Testis (tissue), 2 donors: ENCODE measurements at regions not wholly inside any gene's neighbourhood (a gene's known extent, or its start where the extent isn't known, plus 50 kb on each side); places are given as distances from the start of the nearest gene placed in this dataset.
"Not testable (repeated sequence)": the region's sequence is repeated elsewhere in the genome, so short reads cannot be mapped to it uniquely, and the experiment has no call there.

Experiments
- CTCF ChIP-seq, 3 experiments: fragments of 450-650 bp in 2 of 3; fragments of 200-600 bp in 1 of 3; sonication (generic) in 1 of 3; IDR thresholded peaks; one replicate each; pipeline ENCODE4 v1.5.1; 2016 to 2019; ENCODE audit warnings: antibody characterized with exemption in 3 of 3, mild to moderate bottlenecking in 2 of 3, moderate library complexity in 1 of 3
- POLR2A ChIP-seq: fragments of 450-650 bp; IDR thresholded peaks from one replicate; pipeline ENCODE4 v1.6.1; 2017; ENCODE audit warnings: antibody characterized with exemption, mild to moderate bottlenecking, moderate library complexity

- TF ChIP-seq POLR2A; CTCF (IDR thresholded peaks at IDR 0.05): not testable (repeated sequence)
Measured at GRCh38 chr20:43327234-43327633, 130.5 kb upstream of the SRSF6 start.
